ENCODE measurements at regions not wholly inside any gene's neighbourhood (a gene's known extent, or its start where the extent isn't known, plus 50 kb on each side); places are given as distances from the start of the nearest gene placed in this dataset.

DNA sequence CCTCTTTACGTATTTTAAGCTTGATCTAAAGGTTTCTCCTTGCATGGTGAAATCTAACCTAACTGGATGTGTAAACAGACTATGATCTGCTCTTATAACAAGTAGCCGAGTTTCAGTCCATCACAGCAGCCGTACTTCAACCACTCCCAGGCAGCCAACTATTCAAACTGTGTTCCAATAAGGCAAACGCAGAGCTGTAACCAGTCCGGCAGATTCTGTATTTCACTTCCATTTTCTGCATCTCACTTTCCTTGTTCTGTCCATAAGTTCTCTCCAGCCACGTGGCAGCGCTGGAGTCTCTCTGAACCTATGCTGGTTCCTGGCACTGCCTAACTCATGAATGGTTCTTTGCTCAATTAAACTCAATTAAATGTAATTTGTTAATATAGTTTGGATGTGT is 132.6 kb downstream of the FHDC1 start:
- H3K36me3 Mint-ChIP-seq: no peaks in the 10 kb centered on the region
- DNase-seq (ENCODE audit: low spot score in 2 of 2) (no peak), ATAC-seq (no peak)
- no peak overlapping the region for H3K27ac Mint-ChIP-seq
- no peaks in the 10 kb centered on the region for H3K9me3 Mint-ChIP-seq
- H3K4me3 Mint-ChIP-seq: no peak overlapping the region
- H3K4me1 Mint-ChIP-seq: no peaks in the 10 kb centered on the region

DNA sequence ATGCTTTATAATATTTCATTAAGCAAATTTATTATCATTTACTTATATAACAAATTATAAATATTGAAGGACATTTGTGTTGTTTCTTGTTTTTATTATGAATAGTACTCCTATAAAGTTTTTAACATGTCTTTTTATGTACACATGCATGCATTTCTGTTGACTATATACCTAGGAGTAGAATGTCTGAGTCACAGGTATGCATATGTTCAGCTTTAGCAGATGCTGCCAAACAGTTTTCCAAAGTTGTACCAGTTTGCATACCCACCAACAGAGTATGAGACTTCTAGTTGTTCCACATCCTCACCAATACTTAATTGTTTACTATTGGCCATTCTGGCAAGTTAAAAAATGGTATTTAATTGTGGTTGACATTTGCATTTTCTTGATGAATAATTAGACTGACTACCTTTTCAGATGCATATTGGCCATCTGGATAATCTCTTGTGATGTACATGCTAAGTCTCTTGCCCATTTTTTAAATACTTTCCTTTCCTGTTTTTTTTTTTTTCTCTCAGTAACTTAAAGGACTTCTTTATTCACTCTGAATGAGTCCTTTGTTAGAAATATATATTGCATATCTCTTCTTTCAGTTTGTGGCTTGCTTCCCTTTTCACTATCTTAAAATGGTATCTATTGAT is 132.2 kb upstream of the TRIM2 start:
- Mint-ChIP-seq H3K4me3 (no peak overlapping the region), H3K9me3 (no peaks in the 10 kb centered on the region), H3K4me1 (no peaks in the 10 kb centered on the region), H3K36me3 (no peaks in the 10 kb centered on the region), H3K27ac (no peak overlapping the region)
- DNase-seq (ENCODE audit: low spot score in 2 of 2) (no peak), ATAC-seq (no peak)

DNA sequence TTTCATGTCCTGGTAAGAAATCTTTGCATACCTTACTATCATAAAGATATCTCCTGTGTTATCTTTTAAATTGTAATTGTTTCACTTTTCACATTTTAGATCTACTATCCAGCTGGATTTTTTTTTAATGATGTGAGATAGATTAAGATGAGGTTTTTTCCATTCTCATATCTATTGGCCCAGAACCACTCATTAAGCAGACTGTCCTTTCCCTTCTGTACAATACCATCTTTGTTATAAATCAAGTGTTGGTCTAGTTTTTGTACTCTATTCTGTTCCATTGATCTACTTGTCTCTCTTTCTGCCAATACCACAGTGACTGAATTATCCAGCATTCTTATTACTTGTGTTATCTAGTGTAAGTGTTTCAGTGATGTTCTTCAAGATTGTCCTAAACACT is 131.6 kb upstream of the TRIM2 start:
- H3K4me3 Mint-ChIP-seq: no peak overlapping the region
- no peak overlapping the region for H3K27ac Mint-ChIP-seq
- H3K4me1 Mint-ChIP-seq: no peaks in the 10 kb centered on the region
- H3K9me3 Mint-ChIP-seq: no peaks in the 10 kb centered on the region
- H3K36me3 Mint-ChIP-seq: no peaks in the 10 kb centered on the region
- ATAC-seq (no peak), DNase-seq (ENCODE audit: low spot score in 2 of 2) (no peak)

DNA sequence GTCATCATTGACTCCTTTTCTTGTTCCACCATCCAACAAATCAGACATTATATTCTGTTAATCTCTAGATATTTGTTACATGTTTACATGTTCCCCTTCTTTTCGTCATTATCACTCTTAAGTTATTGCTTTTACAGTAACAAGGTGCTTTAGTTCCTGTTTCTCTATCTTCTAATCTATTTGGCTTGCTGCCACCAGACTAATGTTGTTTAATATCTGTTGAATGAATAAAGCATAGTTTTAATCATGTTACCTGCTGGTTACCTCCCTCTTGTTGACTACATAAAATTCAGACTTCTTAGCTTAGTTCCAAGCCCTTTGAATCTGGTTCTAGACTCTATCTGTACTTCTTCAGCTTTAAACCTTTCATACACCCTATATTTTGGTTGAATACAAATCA is 129.8 kb upstream of the TRIM2 start:
- no peak for ATAC-seq
- Mint-ChIP-seq H3K36me3 (no peaks in the 10 kb centered on the region), H3K4me3 (no peak overlapping the region), H3K4me1 (no peaks in the 10 kb centered on the region), H3K27ac (no peak overlapping the region), H3K9me3 (no peaks in the 10 kb centered on the region)
- DNase-seq (ENCODE audit: low spot score in 2 of 2): no peak

DNA sequence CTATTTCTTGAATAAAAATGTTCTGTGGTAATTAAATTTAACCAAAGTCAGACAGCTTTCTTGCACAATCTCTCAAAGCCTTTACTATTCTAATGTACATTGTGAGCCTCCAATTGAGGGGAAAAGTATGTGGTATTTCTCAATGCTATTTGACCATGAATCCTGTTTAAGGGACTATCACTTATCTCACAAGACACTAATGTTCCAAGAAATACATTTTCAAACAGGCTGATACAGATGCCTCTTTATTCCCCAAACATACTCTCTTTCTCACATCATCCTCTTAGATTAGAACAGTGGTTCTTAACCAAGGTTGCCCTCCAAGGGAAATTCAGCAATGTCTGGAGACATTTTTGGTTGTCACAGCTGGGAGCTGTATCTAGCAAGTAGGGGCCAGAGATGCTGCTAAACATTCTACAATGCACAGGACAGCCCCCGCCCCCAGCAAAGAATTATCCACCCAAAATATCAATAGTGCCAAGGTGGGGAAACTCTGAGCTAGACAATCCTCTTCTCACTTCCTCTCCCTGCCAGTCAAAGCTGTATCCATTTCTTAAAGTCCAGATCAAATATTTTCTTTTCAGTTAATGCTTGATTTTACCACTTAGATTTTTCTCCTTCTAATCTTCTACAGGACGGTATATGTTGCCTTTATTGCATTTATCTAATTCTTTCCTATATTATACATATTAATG is 129.2 kb upstream of the TRIM2 start:
- Mint-ChIP-seq H3K9me3 (no peaks in the 10 kb centered on the region), H3K36me3 (no peaks in the 10 kb centered on the region), H3K27ac (no peak overlapping the region), H3K4me3 (no peak overlapping the region), H3K4me1 (no peaks in the 10 kb centered on the region)
- no peak for DNase-seq (ENCODE audit: low spot score in 2 of 2)
- no peak for ATAC-seq

DNA sequence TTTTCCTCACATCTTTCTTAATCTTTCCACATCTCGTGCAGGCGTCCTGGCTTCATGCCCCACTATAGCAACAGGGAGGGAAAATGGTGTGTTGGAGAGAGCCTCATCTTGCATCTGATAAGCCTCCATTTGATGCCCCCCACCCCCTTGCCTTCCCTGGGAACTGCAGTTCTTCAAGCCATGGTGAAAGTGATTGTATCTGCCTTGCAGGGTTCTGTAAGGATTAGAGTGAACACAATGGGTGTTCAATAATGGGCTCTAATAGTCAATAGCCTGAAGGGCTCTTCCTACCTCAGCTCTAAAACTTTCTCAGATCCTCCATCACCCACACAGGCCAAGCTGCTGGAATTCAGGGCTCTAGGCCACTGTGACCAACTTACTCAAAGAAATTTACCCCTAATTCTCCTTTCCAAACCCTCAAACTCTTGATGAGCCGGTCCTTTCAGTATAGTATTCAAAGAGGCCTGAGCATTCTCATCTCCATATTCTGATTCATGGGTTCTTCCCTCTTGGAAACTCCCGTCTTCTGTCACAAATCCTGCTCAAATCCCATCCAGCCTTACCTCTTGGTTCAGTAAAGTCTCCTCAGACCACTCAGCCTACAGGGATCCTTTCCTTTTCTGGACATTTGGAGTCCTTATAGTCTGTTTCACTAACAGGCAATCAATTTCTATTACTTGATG is 128.3 kb upstream of the TRIM2 start:
- Mint-ChIP-seq H3K4me3 (no peak overlapping the region), H3K9me3 (no peaks in the 10 kb centered on the region), H3K4me1 (no peaks in the 10 kb centered on the region), H3K36me3 (no peaks in the 10 kb centered on the region), H3K27ac (no peak overlapping the region)
- no peak for DNase-seq (ENCODE audit: low spot score in 2 of 2)
- ATAC-seq: no peak

DNA sequence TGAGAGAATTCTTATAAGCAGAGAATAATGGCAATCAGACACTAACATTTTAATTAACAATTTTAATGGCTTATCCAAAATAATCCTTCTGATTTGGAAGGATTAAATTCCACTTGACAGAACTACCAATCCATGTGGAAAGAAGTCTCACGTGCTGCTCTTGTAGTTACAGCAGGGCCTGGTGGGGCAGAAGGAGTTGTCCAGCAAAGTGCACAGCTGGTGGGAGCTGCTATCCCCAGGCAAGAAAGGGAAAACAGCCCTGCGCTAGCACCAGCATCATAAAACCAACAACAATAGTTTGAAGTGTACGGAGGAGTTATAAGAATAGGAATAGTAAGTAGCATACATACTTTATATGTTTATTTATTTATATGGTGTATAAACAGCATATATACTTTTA is 127.4 kb upstream of the TRIM2 start:
- Mint-ChIP-seq H3K4me3 (no peak overlapping the region), H3K27ac (no peak overlapping the region), H3K9me3 (no peaks in the 10 kb centered on the region), H3K36me3 (no peaks in the 10 kb centered on the region), H3K4me1 (peaks cover 2% of the 10 kb centered on the region)
- ATAC-seq (no peak), DNase-seq (ENCODE audit: low spot score in 2 of 2) (no peak)

DNA sequence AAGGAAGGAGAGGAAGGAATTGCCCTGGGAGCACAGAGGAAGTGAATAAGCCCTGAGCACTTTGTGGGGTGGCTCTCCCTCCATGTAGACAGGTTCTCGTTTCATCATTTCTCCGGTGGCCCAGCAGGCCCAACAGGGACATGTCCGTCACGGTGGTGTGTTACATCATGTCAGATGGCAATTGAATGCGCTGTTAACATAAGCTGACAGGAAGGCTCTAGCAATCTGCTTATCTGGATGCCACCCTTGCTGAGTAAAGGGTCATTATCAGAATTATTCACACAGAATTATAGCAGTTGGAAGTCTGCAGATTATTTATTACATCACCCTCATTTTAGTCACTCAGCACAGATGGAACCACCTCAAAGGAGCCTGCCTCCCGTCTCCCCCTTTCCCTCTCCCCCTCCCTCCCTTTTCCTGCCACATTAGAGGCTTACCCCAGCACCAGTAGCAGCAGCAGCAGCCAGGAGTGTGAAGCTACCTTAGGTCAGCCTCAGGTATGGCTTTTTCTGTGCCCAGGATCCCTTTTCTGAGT is 124.3 kb upstream of the TRIM2 start:
- Mint-ChIP-seq H3K9me3 (no peaks in the 10 kb centered on the region), H3K36me3 (no peaks in the 10 kb centered on the region), H3K4me1 (peaks cover 19% of the 10 kb centered on the region), H3K27ac (no peak overlapping the region), H3K4me3 (no peak overlapping the region)
- DNase-seq (ENCODE audit: low spot score in 2 of 2) (no peak), ATAC-seq (no peak)

DNA sequence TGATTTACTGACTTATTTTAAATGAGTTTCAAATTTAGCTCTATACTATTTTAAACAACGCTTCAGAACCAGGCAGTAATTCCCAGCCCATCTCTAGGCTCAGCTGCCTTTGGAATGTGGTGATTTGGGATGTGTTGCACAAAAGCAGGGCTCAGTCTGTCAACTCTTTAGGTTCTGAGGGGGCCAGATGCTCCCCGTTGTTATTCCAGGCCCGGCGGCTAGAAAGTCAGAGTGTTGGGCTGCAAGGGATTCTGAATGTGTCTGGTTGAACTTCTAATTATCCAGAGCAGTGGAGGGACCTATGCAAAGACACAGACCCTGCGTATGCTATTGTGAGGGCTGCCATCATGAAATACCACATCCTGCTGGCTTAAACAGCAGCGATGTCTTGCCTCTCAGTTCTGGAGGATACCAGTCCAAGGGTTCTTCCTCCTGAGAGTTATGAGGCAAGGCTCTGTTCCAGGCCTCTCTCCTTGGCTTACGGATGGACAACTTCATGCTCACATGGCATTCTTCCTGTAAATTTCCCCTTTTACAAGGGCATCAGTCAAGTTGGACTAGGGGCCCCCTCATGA is 123.2 kb upstream of the TRIM2 start:
- ATAC-seq (no peak), DNase-seq (ENCODE audit: low spot score in 2 of 2) (no peak)
- Mint-ChIP-seq H3K4me3 (no peak overlapping the region), H3K9me3 (no peaks in the 10 kb centered on the region), H3K36me3 (no peaks in the 10 kb centered on the region), H3K4me1 (peaks cover 28% of the 10 kb centered on the region), H3K27ac (no peak overlapping the region)

DNA sequence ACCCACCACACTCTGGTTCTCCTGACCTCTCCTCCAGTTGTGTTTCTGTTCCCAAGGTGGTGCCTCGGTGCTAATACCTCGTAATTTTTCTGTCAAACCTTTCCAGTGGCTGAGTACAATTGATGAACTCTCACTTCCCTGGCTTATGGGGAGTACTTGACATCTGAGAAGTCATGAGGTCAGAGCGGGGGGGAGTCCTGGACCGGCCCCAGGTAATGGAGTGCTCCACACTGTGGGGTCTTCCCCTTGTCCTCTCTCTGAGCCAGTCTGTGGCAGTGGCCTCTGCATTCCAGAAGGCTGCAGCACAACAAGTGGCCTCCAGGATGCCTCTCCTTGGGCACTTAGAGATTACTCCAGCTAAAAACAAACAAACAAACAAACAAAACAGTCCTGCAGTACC is 122.5 kb upstream of the TRIM2 start:
- Mint-ChIP-seq H3K36me3 (no peaks in the 10 kb centered on the region), H3K4me3 (no peak overlapping the region), H3K9me3 (no peaks in the 10 kb centered on the region), H3K27ac (peak overlapping the region; percentile 20), H3K4me1 (peaks cover 28% of the 10 kb centered on the region)
- no peak for ATAC-seq
- no peak for DNase-seq (ENCODE audit: low spot score in 2 of 2)

DNA sequence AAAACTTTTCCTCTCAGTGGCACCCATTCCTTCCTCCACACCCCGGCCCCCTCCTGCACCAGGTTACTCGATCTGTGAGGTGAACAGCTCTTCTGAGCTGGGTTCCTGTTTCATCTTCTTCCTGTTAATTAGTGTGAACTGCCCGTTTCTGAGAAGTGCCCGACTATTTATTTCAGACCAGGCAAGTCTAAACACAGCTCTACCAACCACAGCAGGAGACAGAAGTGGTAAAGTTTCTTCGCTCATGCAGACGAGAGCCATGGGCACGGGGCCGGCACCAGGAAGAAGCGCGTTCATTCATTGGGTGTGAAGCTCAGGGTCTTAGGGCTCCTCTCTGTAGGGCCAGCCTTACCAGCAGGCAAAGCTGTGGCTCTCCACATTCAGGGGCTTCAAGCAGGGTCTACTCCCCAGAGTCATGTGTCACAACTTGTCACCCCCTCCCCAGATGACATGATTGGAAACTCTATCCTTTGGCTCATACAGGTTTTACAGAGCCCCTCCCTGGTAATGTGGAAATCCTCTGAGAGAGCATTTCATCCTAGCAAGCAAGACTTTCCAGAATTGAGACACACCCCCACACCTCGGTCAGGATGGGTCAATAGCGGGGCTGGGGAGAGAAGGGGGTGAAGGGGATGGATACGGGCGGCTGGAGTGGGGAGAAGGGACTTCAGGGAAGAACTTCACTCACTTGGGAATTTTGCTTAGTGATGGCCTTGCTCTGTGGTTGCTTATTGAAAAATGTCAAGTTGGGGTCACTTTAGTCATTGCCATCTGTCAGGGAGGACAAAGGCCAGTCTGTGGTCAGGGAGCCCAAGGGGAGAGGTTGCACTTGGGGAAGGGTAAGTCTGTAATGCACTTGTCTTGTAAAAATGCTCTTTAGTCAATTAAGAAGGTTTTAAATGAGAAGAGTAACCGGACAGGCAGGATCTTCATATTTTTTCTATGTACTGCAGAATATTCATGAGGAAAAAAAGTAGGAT is 121.6 kb upstream of the TRIM2 start:
- Mint-ChIP-seq H3K4me1 (peaks cover 28% of the 10 kb centered on the region), H3K9me3 (no peaks in the 10 kb centered on the region), H3K36me3 (no peaks in the 10 kb centered on the region), H3K27ac (peak overlapping the region; percentile 20), H3K4me3 (peak overlapping the region; percentile 33)
- DNase-seq (ENCODE audit: low spot score in 2 of 2) (no peak), ATAC-seq (no peak)

DNA sequence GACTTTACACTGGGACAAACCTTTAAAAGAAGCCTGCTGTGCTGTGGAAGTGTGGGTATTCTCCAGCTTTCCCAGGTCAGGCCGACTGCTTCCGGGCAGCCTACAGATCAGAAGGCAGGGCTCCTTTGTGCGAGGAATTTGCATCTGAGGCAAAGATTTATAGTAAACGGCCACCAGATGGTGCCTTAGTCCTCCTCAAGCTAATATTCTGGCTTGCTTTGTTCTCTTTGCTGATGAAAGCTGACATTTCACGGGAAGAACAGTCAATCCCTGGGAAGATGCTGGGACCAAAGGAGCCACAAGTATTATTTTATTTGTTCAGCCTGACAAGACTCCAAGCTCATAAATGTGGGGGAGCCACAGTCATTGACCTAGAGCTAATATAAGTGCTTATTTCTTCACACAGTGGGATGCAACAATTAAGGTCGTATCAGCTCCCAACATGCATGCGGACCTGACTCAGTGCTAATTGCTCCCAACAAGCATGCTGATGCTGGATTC is 120.7 kb upstream of the TRIM2 start:
- no peak for DNase-seq (ENCODE audit: low spot score in 2 of 2)
- Mint-ChIP-seq H3K27ac (no peak overlapping the region), H3K4me1 (peaks cover 28% of the 10 kb centered on the region), H3K4me3 (no peak overlapping the region), H3K9me3 (no peaks in the 10 kb centered on the region), H3K36me3 (no peaks in the 10 kb centered on the region)
- ATAC-seq: peak; percentile 63

DNA sequence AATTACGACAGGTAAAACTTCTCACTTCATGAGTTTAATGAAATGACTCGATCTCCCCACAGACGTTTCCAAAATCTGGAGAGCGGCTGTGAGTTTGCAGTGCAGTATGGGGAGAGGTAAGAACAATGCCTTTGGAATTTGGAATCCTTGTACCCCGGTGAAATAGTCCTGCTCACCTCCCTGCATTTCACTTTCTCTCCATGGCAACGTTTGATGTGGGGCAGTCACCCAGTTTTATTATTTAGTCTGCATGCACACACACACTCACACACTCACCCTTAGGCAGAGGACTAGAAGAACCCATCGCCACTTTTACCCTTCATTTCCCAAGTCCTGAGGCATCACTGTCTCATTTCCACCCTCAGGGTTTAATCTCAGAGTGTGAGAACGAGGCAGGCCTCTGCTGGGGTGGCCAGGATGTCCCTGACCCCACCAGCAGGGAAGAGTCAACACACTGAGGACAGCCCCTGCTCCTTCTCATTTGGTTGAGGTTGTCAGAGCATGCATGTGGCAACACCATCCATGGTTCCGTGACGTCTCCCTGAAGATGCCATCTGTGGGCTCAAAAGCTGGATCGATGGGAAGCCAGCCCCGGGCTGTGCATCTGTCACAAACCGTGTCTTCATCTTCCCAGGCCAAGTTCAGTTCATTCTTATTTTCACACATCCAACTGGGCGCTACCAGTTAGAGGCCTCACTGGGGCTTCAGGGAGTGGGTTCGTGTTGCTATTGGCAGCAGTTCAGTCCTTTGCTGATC is 119.8 kb upstream of the TRIM2 start:
- Mint-ChIP-seq H3K4me3 (no peak overlapping the region), H3K36me3 (no peaks in the 10 kb centered on the region), H3K27ac (no peak overlapping the region), H3K4me1 (peaks cover 28% of the 10 kb centered on the region), H3K9me3 (no peaks in the 10 kb centered on the region)
- no peak for ATAC-seq
- no peak for DNase-seq (ENCODE audit: low spot score in 2 of 2)

DNA sequence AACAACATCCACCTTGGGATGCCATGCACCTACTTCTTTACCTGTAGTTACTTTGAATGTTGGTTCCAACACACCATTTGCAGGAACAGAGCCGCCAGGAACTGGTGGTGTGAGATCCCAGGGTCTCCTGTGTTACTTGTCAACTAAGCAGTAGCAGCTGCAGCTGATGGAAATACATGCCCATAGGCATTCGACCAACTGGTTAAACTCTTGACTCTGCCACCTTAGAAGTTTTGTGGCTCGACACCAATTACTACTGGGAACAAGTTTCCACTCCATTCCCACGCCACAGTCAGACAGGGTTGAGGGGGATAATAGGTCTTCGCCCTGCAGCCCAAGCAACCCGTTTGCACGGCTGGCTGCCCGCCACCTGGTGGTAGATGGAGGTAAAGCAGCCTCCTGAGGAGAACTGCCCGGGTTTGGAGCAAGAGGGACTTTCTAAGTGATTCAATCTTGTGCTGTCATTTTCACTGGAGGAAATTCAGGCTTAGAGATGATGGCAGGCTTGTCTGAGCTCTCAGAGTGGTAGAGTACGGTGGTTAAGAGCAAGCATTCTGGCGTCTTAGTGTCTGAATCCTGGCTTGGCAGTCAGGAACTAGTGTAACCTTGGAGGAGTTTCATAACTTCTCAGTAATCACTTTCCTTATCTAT is 119.1 kb upstream of the TRIM2 start:
- ATAC-seq (peak; percentile 91), DNase-seq (ENCODE audit: low spot score in 2 of 2) (peak; percentile 89 to 95)
- no peaks in the 10 kb centered on the region for H3K36me3 Mint-ChIP-seq
- H3K9me3 Mint-ChIP-seq: no peaks in the 10 kb centered on the region
- no peak overlapping the region for H3K27ac Mint-ChIP-seq
- H3K4me3 Mint-ChIP-seq: no peak overlapping the region
- H3K4me1 Mint-ChIP-seq: peaks cover 29% of the 10 kb centered on the region
